ENCODE measurements at regions not wholly inside any gene's neighbourhood (a gene's known extent, or its start where the extent isn't known, plus 50 kb on each side); places are given as distances from the start of the nearest gene placed in this dataset.
"Not testable (repeated sequence)": the region's sequence is repeated elsewhere in the genome, so short reads cannot be mapped to it uniquely, and the experiment has no call there.

- no peak for DNase-seq
Measured at GRCh38 chr2:16209799-16210198, 269.4 kb downstream of the MYCN start.

GRCh38 chr2:16208921-16209320 lies 268.6 kb downstream of the MYCN start:
- DNase-seq: no peak

GRCh38 chr2:16208241-16208797 lies 268.0 kb downstream of the MYCN start:
- no peak for DNase-seq

- no peak for DNase-seq
Measured at GRCh38 chr2:16207611-16208010, 267.3 kb downstream of the MYCN start.

- no peak for DNase-seq
Measured at GRCh38 chr2:16207151-16207550, 266.8 kb downstream of the MYCN start.

GRCh38 chr2:16206191-16206944 lies 266.0 kb downstream of the MYCN start:
- no peak for DNase-seq

- DNase-seq: no peak
Measured at GRCh38 chr2:16205631-16206030, 265.3 kb downstream of the MYCN start.

GRCh38 chr2:16204886-16205620 lies 264.7 kb downstream of the MYCN start:
- no peak for DNase-seq

- no peak for DNase-seq
Measured at GRCh38 chr2:16204251-16204650, 263.9 kb downstream of the MYCN start.

- DNase-seq: no peak
Measured at GRCh38 chr2:16203691-16204090, 263.3 kb downstream of the MYCN start.

GRCh38 chr2:16203069-16203468 lies 262.7 kb downstream of the MYCN start:
- DNase-seq: no peak

- DNase-seq: no peak
Measured at GRCh38 chr2:16202266-16203020, 262.1 kb downstream of the MYCN start.

- no peak for DNase-seq
Measured at GRCh38 chr2:16201848-16202247, 261.5 kb downstream of the MYCN start.

- no peak for DNase-seq
Measured at GRCh38 chr2:16200554-16201193, 260.3 kb downstream of the MYCN start.

- no peak for DNase-seq
Measured at GRCh38 chr2:16199882-16200553, 259.7 kb downstream of the MYCN start.

GRCh38 chr2:16199241-16199640 lies 258.9 kb downstream of the MYCN start:
- not testable (repeated sequence) for DNase-seq

- no peak for DNase-seq
Measured at GRCh38 chr2:16198166-16198912, 258.0 kb downstream of the MYCN start.

GRCh38 chr2:16197504-16198147 lies 257.3 kb downstream of the MYCN start:
- no peak for DNase-seq

- no peak for DNase-seq
Measured at GRCh38 chr2:16196687-16197503, 256.5 kb downstream of the MYCN start.

GRCh38 chr2:16195681-16196070 lies 255.3 kb downstream of the MYCN start:
- DNase-seq: no peak

Data from NCI-H2171 treated with DMSO at 0.1 percent for 48 hours (cell line).